ENCODE measurements at regions not wholly inside any gene's neighbourhood (a gene's known extent, or its start where the extent isn't known, plus 50 kb on each side); places are given as distances from the start of the nearest gene placed in this dataset.

GRCh38 chr15:36499412-36500389 is 79.7 kb upstream of the CDIN1 start:
- DNase-seq = no peak

- DNase-seq = no peak
Observed at GRCh38 chr15:36501063-36501678, 78.3 kb upstream of the CDIN1 start.

DNA sequence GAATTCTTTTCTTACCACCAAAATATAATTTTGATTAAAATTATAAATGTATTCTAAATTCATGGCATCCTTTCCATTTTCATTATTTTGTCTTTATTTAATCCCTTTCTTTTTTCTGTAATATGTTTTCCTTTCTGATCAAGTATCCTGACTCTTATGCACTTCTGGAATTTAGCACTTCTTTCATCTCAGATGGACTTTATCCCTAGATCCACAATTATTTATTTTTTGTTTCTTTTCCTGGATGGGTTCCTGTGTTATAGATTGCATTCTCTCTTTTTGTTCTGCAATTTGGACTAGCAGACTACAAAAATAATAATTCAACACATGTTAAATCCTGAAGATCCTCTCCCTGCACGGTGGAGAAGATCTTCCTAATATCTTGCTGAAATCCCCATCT is 76.9 kb upstream of the CDIN1 start:
- no peak for DNase-seq

DNA sequence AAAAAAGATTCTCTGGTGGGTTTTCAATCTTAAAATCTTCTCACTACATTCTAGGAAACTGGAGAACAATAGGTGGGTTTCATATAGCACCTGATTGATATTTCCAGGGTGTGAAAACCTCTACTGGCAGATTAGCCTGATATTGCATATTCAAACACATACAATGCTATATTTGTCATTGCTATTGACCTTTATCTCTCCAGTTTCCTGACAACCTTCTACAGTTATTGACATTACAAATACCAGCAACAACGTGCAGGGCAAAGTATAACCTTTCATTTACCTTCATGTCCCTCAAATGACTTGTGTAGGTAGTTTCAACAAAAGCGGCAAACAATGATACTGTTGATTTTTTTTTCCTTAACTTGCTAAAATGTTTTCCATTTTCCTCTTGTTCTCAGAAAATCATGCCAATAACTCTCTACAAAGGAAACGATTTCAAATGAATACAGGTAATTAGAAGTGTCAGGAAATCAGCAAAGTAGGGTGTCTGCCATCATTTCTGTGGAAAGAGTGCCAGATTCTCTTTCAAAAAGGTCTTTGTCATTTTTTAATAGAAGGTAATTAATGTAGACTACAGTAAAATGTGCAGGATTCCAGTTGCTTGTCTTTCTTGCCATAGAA is 72.6 kb upstream of the CDIN1 start:
- DNase-seq = no peak

GRCh38 chr15:36507458-36507857 is 72.0 kb upstream of the CDIN1 start:
- DNase-seq = no peak

- no peak for DNase-seq
Observed at GRCh38 chr15:36511594-36511993, 67.8 kb upstream of the CDIN1 start.

DNA sequence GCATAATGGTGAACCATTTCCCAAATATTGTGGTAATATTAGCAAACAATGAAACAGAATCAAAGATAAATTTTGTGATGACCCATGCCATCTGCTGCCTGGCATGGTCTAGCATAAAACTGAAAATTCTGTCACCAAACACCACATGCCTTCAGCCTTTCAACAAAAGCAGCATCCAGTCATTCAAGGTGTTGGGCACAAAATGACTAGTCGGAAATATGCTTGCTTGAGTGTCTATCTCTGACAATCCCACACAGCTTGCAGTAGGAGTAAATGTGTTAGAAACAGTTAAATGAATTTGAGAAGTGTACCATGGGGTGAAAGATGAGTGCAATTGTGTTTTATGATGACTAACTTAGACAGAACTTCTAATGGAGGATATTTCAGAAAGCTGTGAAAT is 61.7 kb upstream of the CDIN1 start:
- no peak for DNase-seq

DNA sequence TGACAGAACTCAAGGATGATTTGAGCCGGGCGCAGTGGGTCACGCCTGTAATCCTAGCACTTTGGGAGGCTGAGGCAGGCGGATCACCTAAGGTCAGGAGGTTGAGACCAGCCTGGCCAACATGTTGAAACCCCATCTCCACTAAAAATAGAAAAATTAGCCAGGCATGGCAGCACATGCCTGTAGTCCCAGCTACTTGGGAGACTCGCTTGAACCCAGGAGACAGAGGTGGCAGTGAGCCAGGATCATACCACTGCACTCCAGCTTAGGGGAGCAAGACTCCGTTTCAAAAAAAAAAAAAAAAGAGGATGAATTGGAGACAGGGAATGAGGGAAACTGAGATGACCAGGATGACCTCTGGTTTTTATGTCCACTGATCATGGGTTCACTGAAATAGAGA is 60.4 kb upstream of the CDIN1 start:
- DNase-seq = no peak

GRCh38 chr15:36525430-36525829 is 54.0 kb upstream of the CDIN1 start:
- no peak for DNase-seq

DNA sequence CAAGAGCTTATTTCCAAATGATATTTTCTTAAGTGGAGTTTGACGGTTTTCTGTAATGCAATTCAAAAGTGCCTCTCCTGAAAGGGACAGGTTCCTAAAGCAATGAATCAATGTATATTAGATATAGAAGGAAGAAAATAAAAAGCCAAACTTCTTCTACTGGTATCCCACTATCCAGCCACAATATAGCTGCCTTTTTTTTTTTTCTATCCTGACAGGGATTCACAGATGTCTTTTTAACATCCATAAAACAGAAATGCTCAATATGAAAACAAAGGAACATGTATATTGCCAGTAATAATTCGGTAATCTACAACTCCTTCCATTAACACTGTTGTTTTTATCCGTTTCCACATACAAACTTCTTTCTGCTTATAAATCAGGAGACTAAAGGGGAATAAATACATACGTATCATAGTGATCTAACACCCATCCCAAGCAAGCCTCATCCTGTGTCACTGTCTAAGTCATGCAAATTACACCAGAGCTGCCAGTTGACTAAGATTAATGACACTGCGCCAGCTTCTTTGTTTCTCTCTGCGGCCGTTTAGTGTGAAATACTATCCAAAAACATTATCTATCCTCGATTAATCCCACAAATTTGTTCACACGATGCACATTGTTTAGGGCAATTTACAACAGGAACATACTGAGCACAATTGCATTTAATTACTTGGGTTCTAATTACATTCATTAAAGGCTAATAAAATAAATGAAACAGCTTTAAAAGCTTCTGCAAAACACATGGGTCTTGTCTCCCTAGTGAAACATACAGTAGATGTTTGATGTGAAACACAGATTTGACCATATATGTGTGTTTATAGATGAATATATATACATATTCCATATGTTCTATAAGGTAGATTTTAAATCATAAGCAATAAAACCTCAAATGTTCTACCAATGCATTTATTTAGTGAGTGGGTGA is 51.9 kb upstream of the CDIN1 start:
- no peak for DNase-seq

GRCh38 chr15:36529296-36530011 is 50.0 kb upstream of the CDIN1 start:
- DNase-seq = no peak
